ENCODE measurements at regions not wholly inside any gene's neighbourhood (a gene's known extent, or its start where the extent isn't known, plus 50 kb on each side); places are given as distances from the start of the nearest gene placed in this dataset.

- TF ChIP-seq EZH2phosphoT487 (IDR thresholded peaks at IDR 0.05; ENCODE audit: low read depth, severe bottlenecking, unreplicated experiment), result no peak
- no peak for TF ChIP-seq CTCF (IDR thresholded peaks at IDR 0.05; ENCODE audit: poor library complexity)
Observed at GRCh38 chr13:85278851-85279250, 520.4 kb downstream of the SLITRK6 start.
